ENCODE measurements at regions not wholly inside any gene's neighbourhood (a gene's known extent, or its start where the extent isn't known, plus 50 kb on each side); places are given as distances from the start of the nearest gene placed in this dataset.

GRCh38 chr1:118429856-118430255 lies 244.8 kb upstream of the SPAG17 start:
- no peak overlapping the region for H3K27ac ChIP-seq (ENCODE audit: low read depth, low read length)
- no peaks in the 10 kb centered on the region for H3K4me1 ChIP-seq (ENCODE audit: insufficient read depth, low read length)
- Mint-ChIP-seq H3K36me3 (ENCODE audit: low read depth, unreplicated experiment) (no peaks in the 10 kb centered on the region), H3K4me3 (ENCODE audit: unreplicated experiment) (no peak overlapping the region), H3K27ac (ENCODE audit: unreplicated experiment) (no peak overlapping the region), H3K4me1 (ENCODE audit: low read depth, unreplicated experiment) (no peaks in the 10 kb centered on the region), H3K9me3 (ENCODE audit: unreplicated experiment) (no peaks in the 10 kb centered on the region), H3K27me3 (ENCODE audit: low read depth, unreplicated experiment) (peaks cover 2% of the 10 kb centered on the region)
- DNase-seq (ENCODE audit: low read depth) (no peak), FAIRE-seq (no peak)
- TF ChIP-seq EZH2 (IDR thresholded peaks at IDR 0.05; ENCODE audit: insufficient read depth, low read length) (no peak), CTCF (IDR thresholded peaks at IDR 0.05; ENCODE audit: insufficient read depth, low read depth, low read length) (no peak)
- H3K27me3 ChIP-seq (ENCODE audit: insufficient read depth, low read length), result no peaks in the 10 kb centered on the region
- no peak overlapping the region for H2AFZ ChIP-seq (ENCODE audit: low read depth, low read length)
- no peaks in the 10 kb centered on the region for H3K9me3 ChIP-seq (ENCODE audit: insufficient read depth, low read depth, low read length)
- no peaks in the 10 kb centered on the region for H3K36me3 ChIP-seq (ENCODE audit: insufficient read depth, low read length)
- H3K4me3 ChIP-seq (ENCODE audit: insufficient read depth, low read depth, low read length), result no peak overlapping the region
- H3K9ac ChIP-seq (ENCODE audit: low read length), result no peak overlapping the region
- H4K20me1 ChIP-seq (ENCODE audit: insufficient read depth, low read length), result no peaks in the 10 kb centered on the region
- no peaks in the 10 kb centered on the region for H3K79me2 ChIP-seq (ENCODE audit: insufficient read depth, low read length)
- H3K4me2 ChIP-seq (ENCODE audit: low read length), result no peak overlapping the region

GRCh38 chr1:118421868-118422350 lies 236.9 kb upstream of the SPAG17 start:
- Histone ChIP-seq H3K9ac (ENCODE audit: low read length) (no peak overlapping the region), H3K4me2 (ENCODE audit: low read length) (no peak overlapping the region), H3K27me3 (ENCODE audit: insufficient read depth, low read length) (no peaks in the 10 kb centered on the region), H3K79me2 (ENCODE audit: insufficient read depth, low read length) (no peaks in the 10 kb centered on the region), H3K36me3 (ENCODE audit: insufficient read depth, low read length) (no peaks in the 10 kb centered on the region), H3K4me1 (ENCODE audit: insufficient read depth, low read length) (no peaks in the 10 kb centered on the region), H3K9me3 (ENCODE audit: insufficient read depth, low read depth, low read length) (no peaks in the 10 kb centered on the region), H4K20me1 (ENCODE audit: insufficient read depth, low read length) (no peaks in the 10 kb centered on the region), H2AFZ (ENCODE audit: low read depth, low read length) (no peak overlapping the region), H3K27ac (ENCODE audit: low read depth, low read length) (no peak overlapping the region), H3K4me3 (ENCODE audit: insufficient read depth, low read depth, low read length) (no peak overlapping the region)
- Mint-ChIP-seq H3K36me3 (ENCODE audit: low read depth, unreplicated experiment) (no peaks in the 10 kb centered on the region), H3K9me3 (ENCODE audit: unreplicated experiment) (no peaks in the 10 kb centered on the region), H3K4me3 (ENCODE audit: unreplicated experiment) (no peak overlapping the region), H3K27ac (ENCODE audit: unreplicated experiment) (no peak overlapping the region), H3K27me3 (ENCODE audit: low read depth, unreplicated experiment) (no peaks in the 10 kb centered on the region), H3K4me1 (ENCODE audit: low read depth, unreplicated experiment) (no peaks in the 10 kb centered on the region)
- TF ChIP-seq CTCF (IDR thresholded peaks at IDR 0.05; ENCODE audit: insufficient read depth, low read depth, low read length) (no peak), EZH2 (IDR thresholded peaks at IDR 0.05; ENCODE audit: insufficient read depth, low read length) (no peak)
- DNase-seq (ENCODE audit: low read depth) (no peak), FAIRE-seq (no peak)

GRCh38 chr1:118404024-118404423 lies 219.0 kb upstream of the SPAG17 start:
- Mint-ChIP-seq H3K4me1 (ENCODE audit: low read depth, unreplicated experiment) (no peaks in the 10 kb centered on the region), H3K36me3 (ENCODE audit: low read depth, unreplicated experiment) (no peaks in the 10 kb centered on the region), H3K27me3 (ENCODE audit: low read depth, unreplicated experiment) (no peaks in the 10 kb centered on the region), H3K4me3 (ENCODE audit: unreplicated experiment) (no peak overlapping the region), H3K9me3 (ENCODE audit: unreplicated experiment) (peaks cover 8% of the 10 kb centered on the region), H3K27ac (ENCODE audit: unreplicated experiment) (no peak overlapping the region)
- H3K9ac ChIP-seq (ENCODE audit: low read length), result no peak overlapping the region
- H2AFZ ChIP-seq (ENCODE audit: low read depth, low read length), result no peak overlapping the region
- H3K36me3 ChIP-seq (ENCODE audit: insufficient read depth, low read length), result no peaks in the 10 kb centered on the region
- no peaks in the 10 kb centered on the region for H3K9me3 ChIP-seq (ENCODE audit: insufficient read depth, low read depth, low read length)
- H3K27ac ChIP-seq (ENCODE audit: low read depth, low read length), result no peak overlapping the region
- FAIRE-seq (no peak), DNase-seq (ENCODE audit: low read depth) (no peak)
- no peaks in the 10 kb centered on the region for H3K27me3 ChIP-seq (ENCODE audit: insufficient read depth, low read length)
- H3K4me2 ChIP-seq (ENCODE audit: low read length), result no peak overlapping the region
- H3K4me3 ChIP-seq (ENCODE audit: insufficient read depth, low read depth, low read length), result no peak overlapping the region
- no peaks in the 10 kb centered on the region for H4K20me1 ChIP-seq (ENCODE audit: insufficient read depth, low read length)
- no peaks in the 10 kb centered on the region for H3K79me2 ChIP-seq (ENCODE audit: insufficient read depth, low read length)
- no peaks in the 10 kb centered on the region for H3K4me1 ChIP-seq (ENCODE audit: insufficient read depth, low read length)
- TF ChIP-seq CTCF (IDR thresholded peaks at IDR 0.05; ENCODE audit: insufficient read depth, low read depth, low read length), result no peak
- TF ChIP-seq EZH2 (IDR thresholded peaks at IDR 0.05; ENCODE audit: insufficient read depth, low read length), result no peak

Data from astrocyte (in vitro differentiated cells and primary cell).